Vagina (tissue), 2 donors: ENCODE measurements at regions not wholly inside any gene's neighbourhood (a gene's known extent, or its start where the extent isn't known, plus 50 kb on each side); places are given as distances from the start of the nearest gene placed in this dataset.

Experiments
- DNase-seq, 2 donors: peaks; one replicate each; pipeline ENCODE4 v3.0.0-alpha.2; 2017; ENCODE audit errors: extremely low spot score in 2 of 2
- H3K27ac ChIP-seq: fragments of 200-600 bp; sonication (generic); one replicate; pipeline ENCODE4 v1.5.1; 2019
- H3K27me3 ChIP-seq: fragments of 200-600 bp; sonication (generic); one replicate; pipeline ENCODE4 v1.5.1; 2019
- H3K36me3 ChIP-seq, 2 donors: fragments of 200-600 bp; sonication (generic); one replicate each; pipeline ENCODE4 v1.5.1; 2017 to 2019
- H3K4me1 ChIP-seq: fragments of 200-600 bp; sonication (generic); one replicate; pipeline ENCODE4 v1.5.1; 2019
- H3K4me3 ChIP-seq, 2 donors: fragments of 200-600 bp; sonication (generic); 1 replicate in 1 of 2; 2 replicates in 1 of 2; pipeline ENCODE4 v1.5.1; 2016 to 2019
- H3K9me3 ChIP-seq: fragments of 200-600 bp; sonication (generic); one replicate; pipeline ENCODE4 v1.5.1; 2019
- POLR2A ChIP-seq, 2 donors: fragments of 450-650 bp; IDR thresholded peaks; one replicate each; pipeline ENCODE4 v1.6.1; 2017; ENCODE audit warnings: antibody characterized with exemption in 2 of 2, mild to moderate bottlenecking in 2 of 2, moderate library complexity in 2 of 2
- POLR2AphosphoS5 ChIP-seq, 2 donors: sonication (generic); formaldehyde crosslinking; IDR thresholded peaks; one replicate each; pipeline ENCODE4 v1.9.0; 2017; ENCODE audit warnings: antibody characterized with exemption in 2 of 2, mild to moderate bottlenecking in 2 of 2, low read depth in 1 of 2; ENCODE audit not compliant: insufficient read depth in 1 of 2
- intact Hi-C: fragments of 100-400 bp; cut with DNase I; formaldehyde crosslinking; loops from one replicate; pipeline ENCODE4 v1.15.1; 2023
- TF ChIP-seq, protein P1 (sequence below), 3 experiments: fragments of 450-650 bp in 2 of 3; fragments of 200-600 bp in 1 of 3; sonication (generic) in 1 of 3; IDR thresholded peaks; one replicate each; pipeline ENCODE4 v1.5.1; 2017 to 2019; ENCODE audit warnings: antibody characterized with exemption in 3 of 3, mild to moderate bottlenecking in 2 of 3, moderate library complexity in 2 of 3

DNA sequence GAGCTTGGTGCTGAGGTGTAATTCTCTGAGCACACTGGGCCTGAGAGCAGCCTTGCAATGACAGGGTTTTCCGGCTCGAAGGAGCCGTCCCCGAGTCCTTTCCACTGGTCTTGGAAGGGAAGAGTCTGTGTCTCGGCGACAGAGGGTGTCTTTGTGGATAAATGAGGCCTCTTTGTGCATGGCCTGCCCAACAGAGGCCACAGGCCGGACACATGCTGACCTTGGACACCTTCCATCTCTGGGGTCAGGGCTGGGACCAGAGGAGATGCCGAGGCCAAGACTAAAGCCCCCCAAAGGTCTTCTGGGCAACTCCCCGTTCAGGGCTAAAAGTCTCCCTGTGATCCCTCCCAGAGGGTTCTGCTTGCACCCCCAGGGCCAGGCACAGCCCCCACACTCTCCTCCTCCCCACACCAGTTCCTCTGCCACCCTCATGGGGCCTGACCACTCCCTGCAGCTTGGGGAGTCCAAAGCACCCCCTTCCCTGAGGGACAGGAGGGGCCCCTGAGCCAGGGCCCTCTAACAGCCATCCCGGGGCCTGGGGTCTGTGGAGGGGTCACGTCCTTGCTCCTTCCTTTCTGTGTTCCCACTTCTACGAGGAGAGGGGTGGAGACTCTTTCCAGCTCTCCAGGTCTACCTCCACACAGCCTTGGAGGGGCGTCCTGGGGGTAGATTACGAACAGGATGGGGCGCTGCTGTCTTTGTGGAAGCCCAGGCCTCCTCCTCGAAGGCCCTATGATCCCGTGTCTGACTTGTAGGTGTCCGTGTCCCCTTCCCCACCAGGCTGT lies 130.6 kb upstream of the FAM20C start:
- Histone ChIP-seq H3K4me3 (no peak overlapping the region), H3K36me3 (no peaks in the 10 kb centered on the region), H3K9me3 (no peaks in the 10 kb centered on the region), H3K27me3 (no peaks in the 10 kb centered on the region), H3K4me1 (no peaks in the 10 kb centered on the region), H3K27ac (no peak overlapping the region)
- TF ChIP-seq, protein P1, sequence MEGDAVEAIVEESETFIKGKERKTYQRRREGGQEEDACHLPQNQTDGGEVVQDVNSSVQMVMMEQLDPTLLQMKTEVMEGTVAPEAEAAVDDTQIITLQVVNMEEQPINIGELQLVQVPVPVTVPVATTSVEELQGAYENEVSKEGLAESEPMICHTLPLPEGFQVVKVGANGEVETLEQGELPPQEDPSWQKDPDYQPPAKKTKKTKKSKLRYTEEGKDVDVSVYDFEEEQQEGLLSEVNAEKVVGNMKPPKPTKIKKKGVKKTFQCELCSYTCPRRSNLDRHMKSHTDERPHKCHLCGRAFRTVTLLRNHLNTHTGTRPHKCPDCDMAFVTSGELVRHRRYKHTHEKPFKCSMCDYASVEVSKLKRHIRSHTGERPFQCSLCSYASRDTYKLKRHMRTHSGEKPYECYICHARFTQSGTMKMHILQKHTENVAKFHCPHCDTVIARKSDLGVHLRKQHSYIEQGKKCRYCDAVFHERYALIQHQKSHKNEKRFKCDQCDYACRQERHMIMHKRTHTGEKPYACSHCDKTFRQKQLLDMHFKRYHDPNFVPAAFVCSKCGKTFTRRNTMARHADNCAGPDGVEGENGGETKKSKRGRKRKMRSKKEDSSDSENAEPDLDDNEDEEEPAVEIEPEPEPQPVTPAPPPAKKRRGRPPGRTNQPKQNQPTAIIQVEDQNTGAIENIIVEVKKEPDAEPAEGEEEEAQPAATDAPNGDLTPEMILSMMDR (IDR thresholded peaks at IDR 0.05), result no peak
- no peak for TF ChIP-seq POLR2AphosphoS5 (IDR thresholded peaks at IDR 0.05; ENCODE audit: insufficient read depth in 1 of 2, low read depth in 1 of 2)
- no peak for TF ChIP-seq POLR2A (IDR thresholded peaks at IDR 0.05)
- no peak for DNase-seq
- intact Hi-C loops, result no loop called here

DNA sequence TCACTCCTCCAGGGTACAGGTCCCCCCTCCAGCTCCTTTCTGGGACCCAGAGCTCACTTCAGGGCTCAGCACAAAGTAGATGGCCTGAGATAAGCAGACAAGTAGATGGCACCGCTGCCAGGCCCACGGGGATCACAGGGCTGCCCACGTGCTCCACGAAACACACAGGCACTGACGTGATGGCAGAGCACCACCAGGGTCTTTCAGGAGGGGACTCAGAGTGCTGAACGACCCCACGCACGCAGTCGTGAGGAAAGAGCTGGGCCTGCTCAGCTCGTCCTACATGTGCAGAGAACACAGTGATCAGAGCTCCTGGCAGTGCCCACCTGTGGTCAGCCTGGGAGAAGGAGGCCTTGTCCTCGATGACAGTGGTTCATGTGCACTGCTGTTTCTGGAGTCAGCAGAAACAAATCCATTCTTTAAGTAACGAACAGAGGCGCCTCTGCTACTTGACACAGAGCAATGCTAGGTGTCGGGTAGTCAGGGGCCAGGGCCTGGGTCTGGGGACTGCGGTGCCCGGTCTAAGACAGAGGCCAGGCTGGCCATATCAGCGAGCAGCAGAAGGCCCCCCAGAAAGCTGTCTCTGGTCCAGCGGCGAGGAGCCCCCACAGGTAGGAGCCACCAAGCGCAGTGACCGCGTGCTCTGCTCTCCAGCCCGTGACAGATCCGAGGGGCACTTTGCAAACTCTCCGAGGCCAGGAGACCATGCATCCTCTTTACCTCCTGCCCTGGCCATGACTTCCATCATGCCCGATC lies 129.8 kb upstream of the FAM20C start:
- no peaks in the 10 kb centered on the region for H3K4me1 ChIP-seq
- no peak overlapping the region for H3K4me3 ChIP-seq
- H3K27ac ChIP-seq, result no peak overlapping the region
- TF ChIP-seq, protein P1 (IDR thresholded peaks at IDR 0.05), result no peak
- TF ChIP-seq POLR2AphosphoS5 (IDR thresholded peaks at IDR 0.05; ENCODE audit: insufficient read depth in 1 of 2, low read depth in 1 of 2) (no peak), POLR2A (IDR thresholded peaks at IDR 0.05) (no peak)
- no peaks in the 10 kb centered on the region for H3K36me3 ChIP-seq
- no peaks in the 10 kb centered on the region for H3K27me3 ChIP-seq
- intact Hi-C loops, result no loop called here
- DNase-seq, result no peak
- no peaks in the 10 kb centered on the region for H3K9me3 ChIP-seq

DNA sequence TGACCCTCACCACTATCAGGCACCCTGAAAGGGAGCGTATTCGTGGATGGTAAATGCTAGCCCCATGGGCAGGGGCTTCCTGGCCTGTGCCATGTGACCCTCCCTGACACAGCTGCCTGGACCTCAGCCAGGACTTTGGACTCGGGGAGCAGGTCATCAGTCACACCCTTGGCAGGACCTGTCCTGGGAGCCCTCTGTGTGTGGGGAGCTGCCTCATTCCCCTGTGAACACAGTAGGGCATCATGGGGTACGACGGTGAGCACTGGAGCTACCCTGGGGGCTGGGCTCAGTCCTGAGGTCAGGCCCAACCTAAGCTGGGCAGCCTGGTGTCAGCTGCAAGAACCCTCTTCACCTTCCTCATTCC lies 129.3 kb upstream of the FAM20C start:
- Histone ChIP-seq H3K9me3 (no peaks in the 10 kb centered on the region), H3K36me3 (no peaks in the 10 kb centered on the region), H3K4me3 (no peak overlapping the region), H3K27ac (no peak overlapping the region), H3K27me3 (no peaks in the 10 kb centered on the region), H3K4me1 (no peaks in the 10 kb centered on the region)
- no peak for DNase-seq
- TF ChIP-seq POLR2A (IDR thresholded peaks at IDR 0.05) (no peak), POLR2AphosphoS5 (IDR thresholded peaks at IDR 0.05; ENCODE audit: insufficient read depth in 1 of 2, low read depth in 1 of 2) (no peak)
- TF ChIP-seq, protein P1 (IDR thresholded peaks at IDR 0.05), result no peak
- intact Hi-C loops, result no loop called here

DNA sequence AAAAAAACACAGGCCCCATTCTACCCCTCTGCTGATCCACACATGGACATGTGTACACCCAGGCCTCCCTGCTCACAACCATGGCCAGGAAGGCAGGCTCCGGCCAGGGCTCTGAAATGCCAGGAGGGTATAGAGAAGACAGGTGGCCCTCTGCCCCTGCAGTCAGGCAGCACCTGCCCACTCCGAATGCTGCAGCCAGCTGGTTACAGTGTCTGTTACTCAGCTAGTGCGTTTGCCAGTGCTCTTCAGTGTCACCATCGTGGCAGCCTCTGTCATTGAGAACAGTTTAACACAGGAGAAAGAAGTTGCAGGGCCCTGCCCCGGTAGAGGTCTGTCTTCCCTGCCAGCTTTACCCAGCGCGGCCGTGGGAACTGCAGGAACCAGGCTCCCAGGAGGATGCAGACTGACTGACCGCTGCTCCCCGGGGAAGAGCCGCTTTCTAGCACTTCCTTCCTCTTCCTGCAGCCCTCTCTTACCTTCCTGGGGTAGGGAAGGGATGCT lies 128.8 kb upstream of the FAM20C start:
- Histone ChIP-seq H3K27me3 (no peaks in the 10 kb centered on the region), H3K4me3 (no peak overlapping the region), H3K36me3 (no peaks in the 10 kb centered on the region), H3K4me1 (no peaks in the 10 kb centered on the region), H3K9me3 (no peaks in the 10 kb centered on the region), H3K27ac (no peak overlapping the region)
- intact Hi-C loops, result no loop called here
- TF ChIP-seq POLR2AphosphoS5 (IDR thresholded peaks at IDR 0.05; ENCODE audit: insufficient read depth in 1 of 2, low read depth in 1 of 2) (no peak), POLR2A (IDR thresholded peaks at IDR 0.05) (no peak)
- TF ChIP-seq, protein P1 (IDR thresholded peaks at IDR 0.05), result no peak
- no peak for DNase-seq
